Liver (tissue), 8 donors: ENCODE measurements at regions not wholly inside any gene's neighbourhood (a gene's known extent, or its start where the extent isn't known, plus 50 kb on each side); places are given as distances from the start of the nearest gene placed in this dataset.

Experiments used
- DNase-seq: peaks from one replicate; pipeline ENCODE4 v3.0.0-alpha.2; 2017; ENCODE audit warnings: low spot score
- H3K27ac ChIP-seq, 2 donors: one replicate each; pipeline ENCODE4 v1.7.0; 2013; ENCODE audit warnings: inconsistent platforms in 2 of 2, low read length in 2 of 2, control low read depth in 1 of 2, low read depth in 1 of 2, mild to moderate bottlenecking in 1 of 2
- H3K27me3 ChIP-seq, 4 donors: one replicate each; pipeline versions ENCODE4 v1.6.1 to v1.7.0; 2013; ENCODE audit warnings: low read length in 3 of 4, inconsistent platforms in 1 of 4, mild to moderate bottlenecking in 1 of 4, moderate library complexity in 1 of 4; ENCODE audit not compliant: control insufficient read depth in 4 of 4, insufficient read depth in 4 of 4
- H3K36me3 ChIP-seq, 4 donors: one replicate each; pipeline versions ENCODE4 v1.6.1 to v1.7.0; 2013; ENCODE audit warnings: low read length in 3 of 4, mild to moderate bottlenecking in 3 of 4, low read depth in 1 of 4, moderate library complexity in 1 of 4; ENCODE audit not compliant: control insufficient read depth in 4 of 4, insufficient read depth in 3 of 4
- H3K4me1 ChIP-seq, 4 donors: one replicate each; pipeline versions ENCODE4 v1.6.1 to v1.7.0; 2013; ENCODE audit warnings: low read length in 3 of 4, mild to moderate bottlenecking in 3 of 4, moderate library complexity in 1 of 4; ENCODE audit not compliant: control insufficient read depth in 4 of 4, insufficient read depth in 4 of 4
- H3K4me3 ChIP-seq, 3 donors: one replicate each; pipeline versions ENCODE4 v1.6.1 to v1.7.0; 2013; ENCODE audit warnings: low read length in 3 of 3, control low read depth in 1 of 3, low read depth in 1 of 3, mild to moderate bottlenecking in 1 of 3
- H3K9ac ChIP-seq, 2 donors: one replicate each; pipeline ENCODE4 v1.7.0; 2013; ENCODE audit warnings: low read length in 2 of 2, mild to moderate bottlenecking in 2 of 2, moderate library complexity in 2 of 2, control low read depth in 1 of 2, low read depth in 1 of 2
- H3K9me3 ChIP-seq, 4 donors: one replicate each; pipeline versions ENCODE4 v1.6.1 to v1.7.0; 2013; ENCODE audit warnings: low read length in 3 of 4; ENCODE audit not compliant: control insufficient read depth in 4 of 4
- FOXA1 ChIP-seq: IDR thresholded peaks from 2 replicates; pipeline ENCODE4 v1.6.1; 2016; ENCODE audit warnings: antibody characterized with exemption
- GABPA ChIP-seq, 2 donors: IDR thresholded peaks in 1 of 2; conservative IDR thresholded peaks in 1 of 2; 2 replicates each; pipeline ENCODE4 v1.6.1; 2016; ENCODE audit warnings: antibody characterized with exemption in 2 of 2, mild to moderate bottlenecking in 1 of 2, moderate library complexity in 1 of 2
- HNF4A ChIP-seq, 2 donors: conservative IDR thresholded peaks; 2 replicates each; pipeline ENCODE4 v1.6.1; 2016; ENCODE audit warnings: antibody characterized with exemption in 2 of 2, mild to moderate bottlenecking in 2 of 2
- HNF4G ChIP-seq: IDR thresholded peaks from 2 replicates; pipeline ENCODE4 v1.6.1; 2016; ENCODE audit warnings: antibody characterized with exemption
- JUND ChIP-seq, 2 donors: IDR thresholded peaks; 2 replicates each; pipeline ENCODE4 v1.6.1; 2016; ENCODE audit warnings: antibody characterized with exemption in 2 of 2
- NR2F2 ChIP-seq: IDR thresholded peaks from 2 replicates; pipeline ENCODE4 v1.6.1; 2016; ENCODE audit warnings: antibody characterized with exemption
- RAD21 ChIP-seq, 2 donors: IDR thresholded peaks; 2 replicates each; pipeline ENCODE4 v1.6.1; 2016; ENCODE audit warnings: antibody characterized with exemption in 2 of 2, mild to moderate bottlenecking in 2 of 2
- RXRA ChIP-seq, 2 donors: IDR thresholded peaks; 2 replicates each; pipeline ENCODE4 v1.6.1; 2017 to 2018; ENCODE audit warnings: antibody characterized with exemption in 2 of 2, mild to moderate bottlenecking in 1 of 2
- SP1 ChIP-seq: IDR thresholded peaks from 2 replicates; pipeline ENCODE4 v1.6.1; 2018; ENCODE audit warnings: antibody characterized with exemption, mild to moderate bottlenecking
- TAF1 ChIP-seq: conservative IDR thresholded peaks from 2 replicates; pipeline ENCODE4 v1.6.1; 2016; ENCODE audit warnings: antibody characterized with exemption, mild to moderate bottlenecking
- YY1 ChIP-seq: IDR thresholded peaks from 2 replicates; pipeline ENCODE4 v1.6.1; 2016; ENCODE audit warnings: antibody characterized with exemption, mild to moderate bottlenecking
- whole genome bisulfite sequencing: extraction: QIAGEN DNeasy Blood & Tissue Kit; methylation state at CpG from one replicate; pipeline ENCODE4 v1.1.7; 2013; 5-methylcytosine and 5-hydroxymethylcytosine counted together
- TF ChIP-seq, protein P1 (sequence below): fragments of 150-350 bp; IDR thresholded peaks from 2 replicates; pipeline ENCODE4 v1.5.1; 2017; ENCODE audit warnings: improper control_type of control experiment, low read depth, low read length; ENCODE audit not compliant: missing input control
- TF ChIP-seq, protein P2 (sequence below): IDR thresholded peaks from 2 replicates; pipeline ENCODE4 v1.6.1; 2016; ENCODE audit warnings: antibody characterized with exemption, mild to moderate bottlenecking
- TF ChIP-seq, protein P3 (sequence below): IDR thresholded peaks from 2 replicates; pipeline ENCODE4 v1.6.1; 2016; ENCODE audit warnings: antibody characterized with exemption
- TF ChIP-seq, protein P4 (sequence below): IDR thresholded peaks from 2 replicates; pipeline ENCODE4 v1.6.1; 2016; ENCODE audit warnings: antibody characterized with exemption
- TF ChIP-seq, protein P5 (sequence below): IDR thresholded peaks from 2 replicates; pipeline ENCODE4 v1.6.1; 2016; ENCODE audit warnings: antibody characterized with exemption
- donor health status: healthy.
- donor health status: healthy.
- donor health status: healthy.
- donor health status: healthy.
- donor health status: healthy.

DNA sequence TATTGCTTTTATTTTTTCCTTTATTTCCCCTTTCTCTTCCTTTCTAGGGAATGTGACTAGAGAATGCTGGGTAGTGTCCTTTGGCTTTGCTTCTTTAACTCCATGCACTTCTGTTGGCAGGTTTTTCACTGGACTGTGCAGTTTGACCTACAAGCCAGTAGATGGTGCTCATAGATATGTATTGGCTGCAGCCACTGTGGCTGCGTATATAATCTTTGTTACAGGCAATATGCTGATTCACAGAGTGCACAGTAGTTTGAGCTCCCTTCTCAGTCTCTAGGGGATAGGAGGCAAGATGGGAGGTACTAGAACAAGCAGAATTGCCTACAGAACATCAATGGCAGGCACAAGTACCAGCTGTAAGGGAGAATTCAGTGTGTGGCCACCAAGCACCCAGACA is 503.5 kb downstream of the LRFN5 start:
- H3K4me1 ChIP-seq, result no peaks in the 10 kb centered on the region
- no peak for DNase-seq
- peaks cover 0 to 2% (median 0%) of the 10 kb centered on the region in 4 donors for H3K27me3 ChIP-seq
- H3K36me3 ChIP-seq, result no peaks in the 10 kb centered on the region
- 70% methylated on average over 1 of the region's 1 CpG for WGBS
- H3K4me3 ChIP-seq, result no peak overlapping the region
- TF ChIP-seq HNF4G, result no peak
- TF ChIP-seq JUND (IDR thresholded peaks at IDR 0.05), result no peak
- TF ChIP-seq, protein P1, sequence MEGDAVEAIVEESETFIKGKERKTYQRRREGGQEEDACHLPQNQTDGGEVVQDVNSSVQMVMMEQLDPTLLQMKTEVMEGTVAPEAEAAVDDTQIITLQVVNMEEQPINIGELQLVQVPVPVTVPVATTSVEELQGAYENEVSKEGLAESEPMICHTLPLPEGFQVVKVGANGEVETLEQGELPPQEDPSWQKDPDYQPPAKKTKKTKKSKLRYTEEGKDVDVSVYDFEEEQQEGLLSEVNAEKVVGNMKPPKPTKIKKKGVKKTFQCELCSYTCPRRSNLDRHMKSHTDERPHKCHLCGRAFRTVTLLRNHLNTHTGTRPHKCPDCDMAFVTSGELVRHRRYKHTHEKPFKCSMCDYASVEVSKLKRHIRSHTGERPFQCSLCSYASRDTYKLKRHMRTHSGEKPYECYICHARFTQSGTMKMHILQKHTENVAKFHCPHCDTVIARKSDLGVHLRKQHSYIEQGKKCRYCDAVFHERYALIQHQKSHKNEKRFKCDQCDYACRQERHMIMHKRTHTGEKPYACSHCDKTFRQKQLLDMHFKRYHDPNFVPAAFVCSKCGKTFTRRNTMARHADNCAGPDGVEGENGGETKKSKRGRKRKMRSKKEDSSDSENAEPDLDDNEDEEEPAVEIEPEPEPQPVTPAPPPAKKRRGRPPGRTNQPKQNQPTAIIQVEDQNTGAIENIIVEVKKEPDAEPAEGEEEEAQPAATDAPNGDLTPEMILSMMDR, result peak; percentile 16
- no peak for TF ChIP-seq HNF4A (conservative IDR thresholded peaks at IDR 0.05)
- TF ChIP-seq RAD21 (IDR thresholded peaks at IDR 0.05), result peak; percentile 45 to 47
- no peak overlapping the region for H3K9ac ChIP-seq
- H3K27ac ChIP-seq, result no peak overlapping the region
- H3K9me3 ChIP-seq, result peaks cover 0 to 9% (median 0%) of the 10 kb centered on the region in 4 donors

DNA sequence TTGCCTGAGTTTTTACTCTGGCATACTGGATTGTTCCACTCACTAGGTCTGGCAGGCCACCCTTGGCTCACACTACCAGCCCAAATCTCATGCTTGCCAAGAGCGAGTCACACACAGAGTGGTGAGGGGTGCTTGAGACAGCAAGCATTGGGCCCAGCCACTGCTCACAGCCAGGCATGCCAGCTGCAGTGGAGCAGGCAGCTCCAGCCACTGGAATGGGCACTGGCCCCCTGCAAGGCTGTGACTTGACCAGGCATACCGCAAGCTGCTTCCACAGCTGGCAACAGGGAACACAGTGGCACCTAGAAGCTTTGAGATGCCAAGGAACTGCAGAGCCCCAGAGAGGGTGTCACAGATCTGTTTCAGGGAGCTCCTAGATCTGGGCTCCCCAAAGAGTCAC is 488.5 kb downstream of the LRFN5 start:
- no peaks in the 10 kb centered on the region for H3K4me1 ChIP-seq

More for the DNA sequence above, 488.5 kb downstream of the LRFN5 start:
- Histone ChIP-seq H3K27ac (no peak overlapping the region), H3K4me3 (no peak overlapping the region), H3K36me3 (no peaks in the 10 kb centered on the region), H3K9ac (no peak overlapping the region), H3K27me3 (no peaks in the 10 kb centered on the region), H3K9me3 (peaks cover 0 to 5% (median 0%) of the 10 kb centered on the region in 4 donors)
- no peak for DNase-seq
- WGBS, result 91% methylated on average over 2 of the region's 2 CpGs
- TF ChIP-seq HNF4A (conservative IDR thresholded peaks at IDR 0.05) (no peak), YY1 (no peak), FOXA1 (no peak), SP1 (no peak), HNF4G (no peak), GABPA (IDR thresholded peaks at IDR 0.05 in 1 of 2, conservative IDR thresholded peaks at IDR 0.05 in 1 of 2) (no peak), RXRA (IDR thresholded peaks at IDR 0.05) (no peak), NR2F2 (no peak), JUND (IDR thresholded peaks at IDR 0.05) (no peak), RAD21 (IDR thresholded peaks at IDR 0.05) (no peak), TAF1 (no peak)
- TF ChIP-seq, protein P2, sequence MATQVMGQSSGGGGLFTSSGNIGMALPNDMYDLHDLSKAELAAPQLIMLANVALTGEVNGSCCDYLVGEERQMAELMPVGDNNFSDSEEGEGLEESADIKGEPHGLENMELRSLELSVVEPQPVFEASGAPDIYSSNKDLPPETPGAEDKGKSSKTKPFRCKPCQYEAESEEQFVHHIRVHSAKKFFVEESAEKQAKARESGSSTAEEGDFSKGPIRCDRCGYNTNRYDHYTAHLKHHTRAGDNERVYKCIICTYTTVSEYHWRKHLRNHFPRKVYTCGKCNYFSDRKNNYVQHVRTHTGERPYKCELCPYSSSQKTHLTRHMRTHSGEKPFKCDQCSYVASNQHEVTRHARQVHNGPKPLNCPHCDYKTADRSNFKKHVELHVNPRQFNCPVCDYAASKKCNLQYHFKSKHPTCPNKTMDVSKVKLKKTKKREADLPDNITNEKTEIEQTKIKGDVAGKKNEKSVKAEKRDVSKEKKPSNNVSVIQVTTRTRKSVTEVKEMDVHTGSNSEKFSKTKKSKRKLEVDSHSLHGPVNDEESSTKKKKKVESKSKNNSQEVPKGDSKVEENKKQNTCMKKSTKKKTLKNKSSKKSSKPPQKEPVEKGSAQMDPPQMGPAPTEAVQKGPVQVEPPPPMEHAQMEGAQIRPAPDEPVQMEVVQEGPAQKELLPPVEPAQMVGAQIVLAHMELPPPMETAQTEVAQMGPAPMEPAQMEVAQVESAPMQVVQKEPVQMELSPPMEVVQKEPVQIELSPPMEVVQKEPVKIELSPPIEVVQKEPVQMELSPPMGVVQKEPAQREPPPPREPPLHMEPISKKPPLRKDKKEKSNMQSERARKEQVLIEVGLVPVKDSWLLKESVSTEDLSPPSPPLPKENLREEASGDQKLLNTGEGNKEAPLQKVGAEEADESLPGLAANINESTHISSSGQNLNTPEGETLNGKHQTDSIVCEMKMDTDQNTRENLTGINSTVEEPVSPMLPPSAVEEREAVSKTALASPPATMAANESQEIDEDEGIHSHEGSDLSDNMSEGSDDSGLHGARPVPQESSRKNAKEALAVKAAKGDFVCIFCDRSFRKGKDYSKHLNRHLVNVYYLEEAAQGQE, result no peak
- TF ChIP-seq, protein P1, result no peak
- TF ChIP-seq, protein P3, sequence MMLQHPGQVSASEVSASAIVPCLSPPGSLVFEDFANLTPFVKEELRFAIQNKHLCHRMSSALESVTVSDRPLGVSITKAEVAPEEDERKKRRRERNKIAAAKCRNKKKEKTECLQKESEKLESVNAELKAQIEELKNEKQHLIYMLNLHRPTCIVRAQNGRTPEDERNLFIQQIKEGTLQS, result no peak
- TF ChIP-seq, protein P4, sequence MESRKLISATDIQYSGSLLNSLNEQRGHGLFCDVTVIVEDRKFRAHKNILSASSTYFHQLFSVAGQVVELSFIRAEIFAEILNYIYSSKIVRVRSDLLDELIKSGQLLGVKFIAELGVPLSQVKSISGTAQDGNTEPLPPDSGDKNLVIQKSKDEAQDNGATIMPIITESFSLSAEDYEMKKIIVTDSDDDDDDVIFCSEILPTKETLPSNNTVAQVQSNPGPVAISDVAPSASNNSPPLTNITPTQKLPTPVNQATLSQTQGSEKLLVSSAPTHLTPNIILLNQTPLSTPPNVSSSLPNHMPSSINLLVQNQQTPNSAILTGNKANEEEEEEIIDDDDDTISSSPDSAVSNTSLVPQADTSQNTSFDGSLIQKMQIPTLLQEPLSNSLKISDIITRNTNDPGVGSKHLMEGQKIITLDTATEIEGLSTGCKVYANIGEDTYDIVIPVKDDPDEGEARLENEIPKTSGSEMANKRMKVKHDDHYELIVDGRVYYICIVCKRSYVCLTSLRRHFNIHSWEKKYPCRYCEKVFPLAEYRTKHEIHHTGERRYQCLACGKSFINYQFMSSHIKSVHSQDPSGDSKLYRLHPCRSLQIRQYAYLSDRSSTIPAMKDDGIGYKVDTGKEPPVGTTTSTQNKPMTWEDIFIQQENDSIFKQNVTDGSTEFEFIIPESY, result no peak
- TF ChIP-seq, protein P5, sequence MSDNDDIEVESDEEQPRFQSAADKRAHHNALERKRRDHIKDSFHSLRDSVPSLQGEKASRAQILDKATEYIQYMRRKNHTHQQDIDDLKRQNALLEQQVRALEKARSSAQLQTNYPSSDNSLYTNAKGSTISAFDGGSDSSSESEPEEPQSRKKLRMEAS, result no peak
